Activated naive CD8-positive, alpha-beta T cell treated with anti-CD3 and anti-CD28 coated beads, Interleukin-2, amount 10 ng/mL, durations not matched to agents 7 days and 5 days (primary cell): ENCODE measurements at regions not wholly inside any gene's neighbourhood (a gene's known extent, or its start where the extent isn't known, plus 50 kb on each side); places are given as distances from the start of the nearest gene placed in this dataset.

ENCODE experiments used
- ATAC-seq: fragments of 150-1000 bp; cut with Tn5 transposase; one replicate; pipeline ENCODE4 v1.10.0; 2021; ENCODE audit warnings: low read depth, moderate library complexity
- POLR2A ChIA-PET: fragments of 350-600 bp; sonication (Branson Sonifier 250); formaldehyde crosslinking; loops from one replicate; lab custom pipeline; 2021; ENCODE audit warnings: antibody characterized with exemption; lab: Charles Lee
- DNase-seq: peaks from one replicate; pipeline ENCODE4 v3.0.0; 2021
- H3K27ac Mint-ChIP-seq: one replicate; pipeline ENCODE4 v1.8.0; 2022; ENCODE audit warnings: mild to moderate bottlenecking, mixed read lengths
- H3K27me3 Mint-ChIP-seq: one replicate; pipeline ENCODE4 v1.8.0; 2022; ENCODE audit warnings: mild to moderate bottlenecking, moderate library complexity, mixed read lengths
- H3K36me3 Mint-ChIP-seq: one replicate; pipeline ENCODE4 v1.8.0; 2021; ENCODE audit warnings: mild to moderate bottlenecking, mixed read lengths
- H3K4me1 Mint-ChIP-seq: one replicate; pipeline ENCODE4 v1.8.0; 2021; ENCODE audit warnings: mixed read lengths
- H3K4me3 Mint-ChIP-seq: one replicate; pipeline ENCODE4 v1.8.0; 2022; ENCODE audit warnings: mild to moderate bottlenecking, moderate library complexity, mixed read lengths
- H3K9me3 Mint-ChIP-seq: one replicate; pipeline ENCODE4 v1.8.0; 2021; ENCODE audit warnings: mixed read lengths

- POLR2A ChIA-PET, result no interaction called here
- H3K27ac Mint-ChIP-seq, result no peak overlapping the region
- DNase-seq, result no peak
- peaks cover 5% of the 10 kb centered on the region for H3K9me3 Mint-ChIP-seq
- ATAC-seq, result no peak
- peaks cover 21% of the 10 kb centered on the region for H3K27me3 Mint-ChIP-seq
- no peaks in the 10 kb centered on the region for H3K4me1 Mint-ChIP-seq
- no peaks in the 10 kb centered on the region for H3K36me3 Mint-ChIP-seq
- no peak overlapping the region for H3K4me3 Mint-ChIP-seq
Observed at GRCh38 chr14:93870377-93870776, 56.8 kb upstream of the FAM181A start.

DNA sequence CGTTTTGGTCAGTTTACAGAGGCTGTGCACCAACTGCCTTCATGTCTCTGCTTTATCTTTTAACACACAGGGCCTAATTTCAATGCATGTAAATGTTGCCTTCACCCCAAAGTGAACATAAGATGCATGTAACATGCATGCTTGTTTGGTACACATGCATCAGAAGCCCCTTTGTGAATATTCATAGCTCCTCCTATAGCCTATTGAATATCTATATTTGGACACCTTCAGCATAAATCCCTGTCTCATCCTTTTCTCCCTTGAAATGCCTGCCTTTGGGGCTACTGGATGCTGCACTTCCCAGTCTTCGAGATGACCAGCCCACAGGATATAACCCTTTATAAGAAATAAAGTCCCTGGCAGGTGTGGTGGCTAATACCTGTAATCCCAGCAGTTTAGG is 57.7 kb upstream of the FAM181A start:
- H3K36me3 Mint-ChIP-seq, result no peaks in the 10 kb centered on the region
- H3K9me3 Mint-ChIP-seq, result peaks cover 5% of the 10 kb centered on the region
- ATAC-seq, result no peak
- no peaks in the 10 kb centered on the region for H3K4me1 Mint-ChIP-seq
- H3K27ac Mint-ChIP-seq, result no peak overlapping the region
- no peak overlapping the region for H3K4me3 Mint-ChIP-seq
- POLR2A ChIA-PET, result interaction anchor here (0.7 kb wide), 1 partner anchor 1237 kb away, joined by 3 read pairs; no protein-coding TSS in a partner anchor
- DNase-seq, result no peak
- peaks cover 20% of the 10 kb centered on the region for H3K27me3 Mint-ChIP-seq

DNA sequence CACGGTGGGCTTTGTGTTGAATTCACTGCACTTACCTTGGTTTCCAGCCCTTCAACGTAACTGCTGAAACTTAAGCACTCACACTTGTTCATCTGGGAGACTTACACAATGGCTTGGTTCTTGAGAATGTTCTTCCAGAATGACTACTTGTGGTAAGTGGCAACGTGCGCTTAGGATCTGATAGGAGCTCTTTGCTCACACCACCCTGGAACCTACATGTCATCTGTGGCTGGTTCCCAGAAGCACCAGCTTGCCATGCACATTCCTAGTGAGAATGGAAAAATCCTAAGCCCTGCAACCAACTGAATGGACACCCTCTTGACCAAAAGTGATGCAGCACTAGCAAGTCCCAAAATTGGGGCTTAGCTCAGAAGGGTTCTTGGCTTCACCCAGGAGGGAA is 59.0 kb upstream of the FAM181A start:
- no peaks in the 10 kb centered on the region for H3K4me1 Mint-ChIP-seq
- H3K36me3 Mint-ChIP-seq, result no peaks in the 10 kb centered on the region
- peaks cover 18% of the 10 kb centered on the region for H3K27me3 Mint-ChIP-seq
- no peaks in the 10 kb centered on the region for H3K9me3 Mint-ChIP-seq
- H3K4me3 Mint-ChIP-seq, result no peak overlapping the region
- POLR2A ChIA-PET, result no interaction called here
- H3K27ac Mint-ChIP-seq, result no peak overlapping the region
- ATAC-seq (no peak), DNase-seq (no peak)

DNA sequence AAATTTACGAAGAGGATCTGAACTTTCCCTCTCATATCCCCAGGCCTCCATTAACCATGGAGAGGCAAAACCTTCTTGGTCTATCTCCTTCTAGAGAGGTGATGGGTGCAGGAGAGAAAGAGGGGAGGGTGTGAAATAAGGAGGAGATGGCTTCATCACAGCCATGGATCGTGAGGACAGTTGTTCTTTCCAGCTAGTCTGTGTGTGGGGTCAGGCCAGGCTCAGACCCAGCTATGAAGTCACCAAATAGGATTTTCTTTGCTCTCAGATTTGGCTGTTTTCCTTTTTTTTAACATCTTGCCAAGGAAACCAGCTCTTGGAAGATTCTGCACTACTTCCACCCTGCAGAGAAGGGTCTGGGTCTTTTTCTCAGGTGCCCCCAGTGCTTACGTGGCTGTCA is 64.9 kb upstream of the FAM181A start:
- no peak for ATAC-seq
- H3K9me3 Mint-ChIP-seq, result no peaks in the 10 kb centered on the region
- no peak for DNase-seq
- no peak overlapping the region for H3K4me3 Mint-ChIP-seq
- no peaks in the 10 kb centered on the region for H3K4me1 Mint-ChIP-seq
- no peaks in the 10 kb centered on the region for H3K36me3 Mint-ChIP-seq
- peaks cover 17% of the 10 kb centered on the region for H3K27me3 Mint-ChIP-seq
- H3K27ac Mint-ChIP-seq, result no peak overlapping the region
- POLR2A ChIA-PET, result no interaction called here

GRCh38 chr14:93861836-93862235 is 65.3 kb upstream of the FAM181A start:
- Mint-ChIP-seq H3K9me3 (no peaks in the 10 kb centered on the region), H3K27ac (no peak overlapping the region), H3K36me3 (no peaks in the 10 kb centered on the region), H3K27me3 (peaks cover 18% of the 10 kb centered on the region), H3K4me3 (no peak overlapping the region), H3K4me1 (no peaks in the 10 kb centered on the region)
- ATAC-seq (no peak), DNase-seq (no peak)
- POLR2A ChIA-PET, result no interaction called here

GRCh38 chr14:93859957-93860356 is 67.2 kb upstream of the FAM181A start:
- Mint-ChIP-seq H3K36me3 (no peaks in the 10 kb centered on the region), H3K9me3 (no peaks in the 10 kb centered on the region), H3K27me3 (peaks cover 11% of the 10 kb centered on the region), H3K4me1 (no peaks in the 10 kb centered on the region), H3K4me3 (no peak overlapping the region), H3K27ac (no peak overlapping the region)
- no peak for ATAC-seq
- POLR2A ChIA-PET, result no interaction called here
- no peak for DNase-seq

GRCh38 chr14:93858896-93859295 is 68.2 kb upstream of the FAM181A start:
- POLR2A ChIA-PET, result no interaction called here
- H3K4me1 Mint-ChIP-seq, result no peaks in the 10 kb centered on the region
- DNase-seq (no peak), ATAC-seq (no peak)
- no peaks in the 10 kb centered on the region for H3K9me3 Mint-ChIP-seq
- no peaks in the 10 kb centered on the region for H3K36me3 Mint-ChIP-seq
- H3K27me3 Mint-ChIP-seq, result peaks cover 9% of the 10 kb centered on the region
- no peak overlapping the region for H3K27ac Mint-ChIP-seq
- H3K4me3 Mint-ChIP-seq, result no peak overlapping the region

DNA sequence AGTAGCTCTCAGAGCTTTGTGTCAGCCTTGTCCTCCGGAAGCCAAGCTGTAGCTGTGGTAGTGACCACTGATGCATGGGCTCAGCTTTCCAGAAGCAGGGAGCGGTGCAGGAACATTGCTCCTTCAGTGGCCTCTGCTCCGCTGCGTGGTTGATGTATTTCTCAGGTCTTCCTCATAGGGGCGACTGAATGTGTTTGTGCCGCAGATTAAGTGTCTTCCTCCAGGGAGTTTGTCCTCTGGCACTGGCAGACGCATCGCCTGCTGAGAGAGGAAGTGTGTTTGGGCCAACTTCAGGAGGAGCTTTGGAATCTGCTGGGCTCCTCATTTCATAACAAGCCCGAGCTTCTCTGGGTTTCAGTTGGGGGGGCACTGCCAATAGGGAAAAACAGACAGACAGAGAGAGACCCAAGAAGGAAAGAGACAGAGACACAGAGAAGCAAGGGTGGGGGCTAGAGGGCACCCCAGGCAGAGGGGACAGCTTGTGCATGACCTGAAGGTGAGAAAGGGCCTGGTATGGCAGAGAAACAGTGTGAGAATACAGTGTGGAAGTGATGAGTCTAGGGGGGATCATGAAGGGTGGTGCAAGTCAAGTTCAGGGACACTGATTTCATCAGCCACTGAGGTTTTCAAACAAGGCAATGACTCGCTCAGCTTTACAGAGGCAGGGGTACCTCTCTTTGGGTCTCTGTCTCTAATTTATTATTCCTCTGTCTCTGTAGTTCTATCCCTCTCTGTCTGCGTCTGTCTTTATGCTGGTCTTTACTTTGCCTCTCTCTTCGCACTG is 69.4 kb upstream of the PRIMA1 start:
- H3K9me3 Mint-ChIP-seq, result no peaks in the 10 kb centered on the region
- ATAC-seq, result no peak
- no peak for DNase-seq
- no peaks in the 10 kb centered on the region for H3K36me3 Mint-ChIP-seq
- H3K27ac Mint-ChIP-seq, result no peak overlapping the region
- H3K27me3 Mint-ChIP-seq, result peaks cover 9% of the 10 kb centered on the region
- POLR2A ChIA-PET, result no interaction called here
- no peaks in the 10 kb centered on the region for H3K4me1 Mint-ChIP-seq
- no peak overlapping the region for H3K4me3 Mint-ChIP-seq

DNA sequence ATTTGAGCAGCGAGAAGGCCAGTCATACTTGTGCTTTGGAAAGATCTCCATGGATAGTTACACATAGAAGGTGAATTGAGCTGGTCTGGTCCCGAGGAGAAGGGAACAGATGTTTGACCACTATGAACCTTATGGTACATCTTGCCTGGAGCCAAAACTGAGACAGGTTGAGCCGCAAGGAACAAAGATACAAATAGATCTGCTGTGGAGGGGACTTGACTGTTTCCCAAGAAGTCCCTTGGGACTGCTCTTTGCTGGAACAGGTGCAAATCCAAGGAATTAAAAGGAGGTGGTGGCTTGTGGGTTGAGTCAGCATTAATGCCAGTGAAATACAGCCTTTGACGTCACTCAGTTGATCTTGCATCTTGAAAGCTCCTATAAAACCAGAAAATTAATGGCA is 68.8 kb upstream of the PRIMA1 start:
- no peaks in the 10 kb centered on the region for H3K36me3 Mint-ChIP-seq
- no peak for DNase-seq
- no peaks in the 10 kb centered on the region for H3K4me1 Mint-ChIP-seq
- H3K27me3 Mint-ChIP-seq, result peaks cover 10% of the 10 kb centered on the region
- no peaks in the 10 kb centered on the region for H3K9me3 Mint-ChIP-seq
- no peak overlapping the region for H3K27ac Mint-ChIP-seq
- ATAC-seq, result no peak
- no peak overlapping the region for H3K4me3 Mint-ChIP-seq
- POLR2A ChIA-PET, result no interaction called here

- no peak for ATAC-seq
Observed at GRCh38 chr14:93855737-93856136, 67.5 kb upstream of the PRIMA1 start.

GRCh38 chr14:93847473-93847872 is 59.2 kb upstream of the PRIMA1 start:
- Mint-ChIP-seq H3K9me3 (no peaks in the 10 kb centered on the region), H3K27me3 (peaks cover 13% of the 10 kb centered on the region), H3K4me1 (no peaks in the 10 kb centered on the region), H3K36me3 (no peaks in the 10 kb centered on the region), H3K27ac (no peak overlapping the region), H3K4me3 (no peak overlapping the region)
- DNase-seq (no peak), ATAC-seq (no peak)
- POLR2A ChIA-PET, result no interaction called here

More at GRCh38 chr14:93855737-93856136, 67.5 kb upstream of the PRIMA1 start:
- DNase-seq, result no peak
- no peaks in the 10 kb centered on the region for H3K9me3 Mint-ChIP-seq
- no peak overlapping the region for H3K27ac Mint-ChIP-seq
- H3K4me3 Mint-ChIP-seq, result no peak overlapping the region
- no peaks in the 10 kb centered on the region for H3K36me3 Mint-ChIP-seq
- H3K4me1 Mint-ChIP-seq, result no peaks in the 10 kb centered on the region
- peaks cover 11% of the 10 kb centered on the region for H3K27me3 Mint-ChIP-seq
- POLR2A ChIA-PET, result no interaction called here

DNA sequence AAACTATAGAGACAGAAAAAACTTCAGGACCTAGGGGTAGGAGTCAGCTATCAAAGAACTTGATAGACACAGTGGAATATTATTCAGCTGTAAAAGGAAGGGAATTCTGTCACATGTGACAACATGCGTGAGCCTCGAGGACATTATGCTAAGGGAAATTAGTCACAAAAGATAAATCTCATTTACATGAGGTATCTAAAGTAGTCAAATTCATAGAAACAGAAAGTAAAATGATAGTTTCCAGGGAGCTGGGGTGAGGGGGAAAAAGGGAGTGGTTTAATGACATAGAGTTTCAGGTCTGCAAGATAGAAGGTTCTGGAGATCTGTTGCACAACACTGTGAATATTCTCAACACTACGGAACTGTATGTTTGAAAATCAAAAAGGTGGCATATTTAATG is 50.0 kb upstream of the PRIMA1 start:
- DNase-seq (no peak), ATAC-seq (no peak)
- Mint-ChIP-seq H3K27ac (no peak overlapping the region), H3K36me3 (no peaks in the 10 kb centered on the region), H3K9me3 (peaks cover 1% of the 10 kb centered on the region), H3K27me3 (peaks cover 5% of the 10 kb centered on the region), H3K4me1 (peaks cover 5% of the 10 kb centered on the region), H3K4me3 (no peak overlapping the region)
- POLR2A ChIA-PET, result no interaction called here
